22Rv1 (cell line): ENCODE measurements at regions not wholly inside any gene's neighbourhood (a gene's known extent, or its start where the extent isn't known, plus 50 kb on each side); places are given as distances from the start of the nearest gene placed in this dataset.

ENCODE experiments used
- H3K27ac ChIP-seq: fragments of 450-650 bp; 2 replicates; pipeline ENCODE4 v1.5.1; 2017
- CTCF ChIP-seq: fragments of 450-650 bp; IDR thresholded peaks from 2 replicates; pipeline ENCODE4 v1.5.1; 2017; ENCODE audit warnings: mild to moderate bottlenecking
- ZFX ChIP-seq: fragments of 450-650 bp; IDR thresholded peaks from 2 replicates; pipeline ENCODE4 v1.6.1; 2017; ENCODE audit warnings: antibody characterized with exemption, borderline replicate concordance

GRCh38 chr17:15154618-15155017 lies 110.5 kb downstream of the PMP22 start:
- TF ChIP-seq CTCF: no peak
- TF ChIP-seq ZFX: no peak

GRCh38 chr17:15145621-15146020 lies 119.5 kb downstream of the PMP22 start:
- no peak overlapping the region for H3K27ac ChIP-seq
- no peak for TF ChIP-seq CTCF

More at GRCh38 chr17:15154618-15155017, 110.5 kb downstream of the PMP22 start:
- H3K27ac ChIP-seq: no peak overlapping the region

GRCh38 chr17:15143524-15143923 lies 121.6 kb downstream of the PMP22 start:
- no peak overlapping the region for H3K27ac ChIP-seq
- TF ChIP-seq CTCF (no peak), ZFX (no peak)

- TF ChIP-seq ZFX (no peak), CTCF (no peak)
- no peak overlapping the region for H3K27ac ChIP-seq
Observed at GRCh38 chr17:15134363-15134762, 130.8 kb downstream of the PMP22 start.

GRCh38 chr17:15133826-15134225 lies 131.3 kb downstream of the PMP22 start:
- TF ChIP-seq CTCF: no peak
- no peak for TF ChIP-seq ZFX
- no peak overlapping the region for H3K27ac ChIP-seq

GRCh38 chr17:15133143-15133542 lies 132.0 kb downstream of the PMP22 start:
- TF ChIP-seq CTCF: no peak
- TF ChIP-seq ZFX: no peak
- no peak overlapping the region for H3K27ac ChIP-seq

GRCh38 chr17:15130426-15130825 lies 134.7 kb downstream of the PMP22 start:
- no peak for TF ChIP-seq CTCF
- TF ChIP-seq ZFX: no peak
- no peak overlapping the region for H3K27ac ChIP-seq
